Prostate gland (tissue), 2 donors: ENCODE measurements at regions not wholly inside any gene's neighbourhood (a gene's known extent, or its start where the extent isn't known, plus 50 kb on each side); places are given as distances from the start of the nearest gene placed in this dataset.

Experiments used
- CTCF ChIP-seq, 4 experiments: fragments of 200-600 bp in 2 of 4; fragments of 450-650 bp in 2 of 4; sonication (generic) in 2 of 4; IDR thresholded peaks; 1 replicate in 3 of 4; 2 replicates in 1 of 4; pipeline ENCODE4 v1.5.1; 2016 to 2019; ENCODE audit warnings: antibody characterized with exemption in 4 of 4, mild to moderate bottlenecking in 2 of 4, moderate library complexity in 2 of 4
- POLR2A ChIP-seq: fragments of 450-650 bp; IDR thresholded peaks from one replicate; pipeline ENCODE4 v1.6.1; 2016; ENCODE audit warnings: antibody characterized with exemption, mild to moderate bottlenecking
- POLR2AphosphoS5 ChIP-seq: sonication (generic); formaldehyde crosslinking; IDR thresholded peaks from one replicate; pipeline ENCODE4 v1.6.1; 2017; ENCODE audit warnings: antibody characterized with exemption

- no peak for TF ChIP-seq CTCF (IDR thresholded peaks at IDR 0.05)
- TF ChIP-seq POLR2AphosphoS5 = no peak
- TF ChIP-seq POLR2A = no peak
Measured at GRCh38 chr1:189936861-189937260, 540.8 kb downstream of the BRINP3 start.
